OCI-LY7 (cell line): ENCODE measurements at regions not wholly inside any gene's neighbourhood (a gene's known extent, or its start where the extent isn't known, plus 50 kb on each side); places are given as distances from the start of the nearest gene placed in this dataset.

Experiments used
- CTCF ChIP-seq: fragments of 200-600 bp; sonication (generic); conservative IDR thresholded peaks from 2 replicates; pipeline ENCODE4 v1.5.1; 2014; ENCODE audit warnings: mild to moderate bottlenecking, antibody characterized with exemption, low read length, moderate library complexity, mixed read lengths
- EZH2phosphoT487 ChIP-seq: fragments of 200-600 bp; sonication (generic); IDR thresholded peaks from 2 replicates; pipeline ENCODE4 v1.6.1; 2018; ENCODE audit warnings: low read depth, borderline replicate concordance, mild to moderate bottlenecking, mixed run types, antibody characterized with exemption, low read length, moderate library complexity, mixed read lengths

- TF ChIP-seq CTCF = no peak
- TF ChIP-seq EZH2phosphoT487 = no peak
Measured at GRCh38 chr2:226045080-226045479, 645.6 kb downstream of the NYAP2 start.
